Tibial nerve (tissue), 4 donors: ENCODE measurements at regions not wholly inside any gene's neighbourhood (a gene's known extent, or its start where the extent isn't known, plus 50 kb on each side); places are given as distances from the start of the nearest gene placed in this dataset.

Experiments used
- EP300 ChIP-seq, 2 donors: sonication (generic); formaldehyde crosslinking; IDR thresholded peaks; one replicate each; pipeline ENCODE4 v1.6.1; 2017; ENCODE audit warnings: antibody characterized with exemption in 2 of 2, mild to moderate bottlenecking in 1 of 2
- POLR2A ChIP-seq, 2 donors: fragments of 450-650 bp; IDR thresholded peaks; one replicate each; pipeline ENCODE4 v1.6.1; 2017; ENCODE audit warnings: antibody characterized with exemption in 2 of 2, mild to moderate bottlenecking in 2 of 2, moderate library complexity in 2 of 2
- TF ChIP-seq, protein P1 (sequence below), 5 experiments: fragments of 200-600 bp in 3 of 5; fragments of 450-650 bp in 2 of 5; sonication (generic) in 3 of 5; IDR thresholded peaks; one replicate each; pipeline ENCODE4 v1.5.1; 2016 to 2019; ENCODE audit warnings: antibody characterized with exemption in 5 of 5, mild to moderate bottlenecking in 3 of 5, moderate library complexity in 2 of 5

GRCh38 chr7:81648716-81649115, 121.1 kb downstream of the HGF start:
- TF ChIP-seq, protein P1, sequence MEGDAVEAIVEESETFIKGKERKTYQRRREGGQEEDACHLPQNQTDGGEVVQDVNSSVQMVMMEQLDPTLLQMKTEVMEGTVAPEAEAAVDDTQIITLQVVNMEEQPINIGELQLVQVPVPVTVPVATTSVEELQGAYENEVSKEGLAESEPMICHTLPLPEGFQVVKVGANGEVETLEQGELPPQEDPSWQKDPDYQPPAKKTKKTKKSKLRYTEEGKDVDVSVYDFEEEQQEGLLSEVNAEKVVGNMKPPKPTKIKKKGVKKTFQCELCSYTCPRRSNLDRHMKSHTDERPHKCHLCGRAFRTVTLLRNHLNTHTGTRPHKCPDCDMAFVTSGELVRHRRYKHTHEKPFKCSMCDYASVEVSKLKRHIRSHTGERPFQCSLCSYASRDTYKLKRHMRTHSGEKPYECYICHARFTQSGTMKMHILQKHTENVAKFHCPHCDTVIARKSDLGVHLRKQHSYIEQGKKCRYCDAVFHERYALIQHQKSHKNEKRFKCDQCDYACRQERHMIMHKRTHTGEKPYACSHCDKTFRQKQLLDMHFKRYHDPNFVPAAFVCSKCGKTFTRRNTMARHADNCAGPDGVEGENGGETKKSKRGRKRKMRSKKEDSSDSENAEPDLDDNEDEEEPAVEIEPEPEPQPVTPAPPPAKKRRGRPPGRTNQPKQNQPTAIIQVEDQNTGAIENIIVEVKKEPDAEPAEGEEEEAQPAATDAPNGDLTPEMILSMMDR (IDR thresholded peaks at IDR 0.05): no peak
- no peak for TF ChIP-seq POLR2A (IDR thresholded peaks at IDR 0.05)
- TF ChIP-seq EP300 (IDR thresholded peaks at IDR 0.05): no peak
